ENCODE measurements at regions not wholly inside any gene's neighbourhood (a gene's known extent, or its start where the extent isn't known, plus 50 kb on each side); places are given as distances from the start of the nearest gene placed in this dataset.

DNA sequence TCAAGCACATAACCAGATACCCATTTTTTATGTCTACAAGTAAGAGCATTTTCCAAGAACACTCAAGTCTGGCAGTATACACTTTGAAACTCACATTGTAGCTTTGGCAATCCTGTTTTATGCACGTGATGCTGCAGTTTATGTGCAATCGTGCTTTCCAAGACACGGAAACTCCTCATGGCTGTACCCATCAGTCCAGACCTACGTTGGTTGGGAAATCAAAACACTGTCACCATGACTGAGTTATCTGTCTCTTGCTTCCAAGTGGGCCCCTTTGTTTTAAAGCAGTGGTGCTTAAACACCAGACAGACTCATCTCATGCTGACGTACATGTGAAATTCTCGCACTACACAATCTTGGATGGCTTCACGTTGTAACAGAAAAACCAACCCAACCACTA is 192.8 kb downstream of the LTN1 start:
- no peak for TF ChIP-seq EZH2 (IDR thresholded peaks at IDR 0.05; ENCODE audit: borderline replicate concordance)
- TF ChIP-seq, protein P1, sequence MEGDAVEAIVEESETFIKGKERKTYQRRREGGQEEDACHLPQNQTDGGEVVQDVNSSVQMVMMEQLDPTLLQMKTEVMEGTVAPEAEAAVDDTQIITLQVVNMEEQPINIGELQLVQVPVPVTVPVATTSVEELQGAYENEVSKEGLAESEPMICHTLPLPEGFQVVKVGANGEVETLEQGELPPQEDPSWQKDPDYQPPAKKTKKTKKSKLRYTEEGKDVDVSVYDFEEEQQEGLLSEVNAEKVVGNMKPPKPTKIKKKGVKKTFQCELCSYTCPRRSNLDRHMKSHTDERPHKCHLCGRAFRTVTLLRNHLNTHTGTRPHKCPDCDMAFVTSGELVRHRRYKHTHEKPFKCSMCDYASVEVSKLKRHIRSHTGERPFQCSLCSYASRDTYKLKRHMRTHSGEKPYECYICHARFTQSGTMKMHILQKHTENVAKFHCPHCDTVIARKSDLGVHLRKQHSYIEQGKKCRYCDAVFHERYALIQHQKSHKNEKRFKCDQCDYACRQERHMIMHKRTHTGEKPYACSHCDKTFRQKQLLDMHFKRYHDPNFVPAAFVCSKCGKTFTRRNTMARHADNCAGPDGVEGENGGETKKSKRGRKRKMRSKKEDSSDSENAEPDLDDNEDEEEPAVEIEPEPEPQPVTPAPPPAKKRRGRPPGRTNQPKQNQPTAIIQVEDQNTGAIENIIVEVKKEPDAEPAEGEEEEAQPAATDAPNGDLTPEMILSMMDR (IDR thresholded peaks at IDR 0.05; ENCODE audit: poor library complexity): no peak
- TF ChIP-seq EZH2phosphoT487 (IDR thresholded peaks at IDR 0.05; ENCODE audit: low read depth, severe bottlenecking, unreplicated experiment): no peak
